SU-DHL-6 (cell line): ENCODE measurements at regions not wholly inside any gene's neighbourhood (a gene's known extent, or its start where the extent isn't known, plus 50 kb on each side); places are given as distances from the start of the nearest gene placed in this dataset.

ENCODE experiments used
- EZH2phosphoT487 ChIP-seq: fragments of 200-600 bp; sonication (generic), shearing (Covaris generic); conservative IDR thresholded peaks from 2 replicates; pipeline ENCODE4 v1.6.1; 2018; ENCODE audit warnings: mild to moderate bottlenecking, antibody characterized with exemption, low read length, moderate library complexity, mixed read lengths
- TF ChIP-seq, protein P1 (sequence below): fragments of 200-600 bp; sonication (generic); IDR thresholded peaks from one replicate; pipeline ENCODE4 v1.5.1; 2017; ENCODE audit warnings: antibody characterized with exemption, mild to moderate bottlenecking, low read length, moderate library complexity; ENCODE audit not compliant: insufficient read depth, poor library complexity, severe bottlenecking

DNA sequence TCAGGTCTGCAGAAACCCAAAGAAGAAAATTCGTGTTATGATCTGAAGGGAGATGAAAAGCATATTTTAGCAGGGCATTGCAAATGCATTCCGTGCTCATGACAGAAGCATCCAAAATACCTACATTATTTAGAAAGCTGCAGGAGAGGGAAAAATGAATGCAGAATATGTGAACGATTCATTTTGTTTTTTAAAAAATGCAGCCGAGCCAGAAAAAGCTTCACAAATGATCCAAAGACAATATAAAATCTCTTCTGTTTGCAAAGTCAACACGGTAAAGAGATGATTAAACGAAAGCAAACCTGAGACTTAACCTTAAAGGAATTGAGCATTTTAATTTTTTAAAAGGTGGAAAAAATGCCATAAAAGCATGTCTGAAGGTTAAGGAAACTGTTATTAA lies 136.1 kb upstream of the SULF2 start:
- TF ChIP-seq, protein P1, sequence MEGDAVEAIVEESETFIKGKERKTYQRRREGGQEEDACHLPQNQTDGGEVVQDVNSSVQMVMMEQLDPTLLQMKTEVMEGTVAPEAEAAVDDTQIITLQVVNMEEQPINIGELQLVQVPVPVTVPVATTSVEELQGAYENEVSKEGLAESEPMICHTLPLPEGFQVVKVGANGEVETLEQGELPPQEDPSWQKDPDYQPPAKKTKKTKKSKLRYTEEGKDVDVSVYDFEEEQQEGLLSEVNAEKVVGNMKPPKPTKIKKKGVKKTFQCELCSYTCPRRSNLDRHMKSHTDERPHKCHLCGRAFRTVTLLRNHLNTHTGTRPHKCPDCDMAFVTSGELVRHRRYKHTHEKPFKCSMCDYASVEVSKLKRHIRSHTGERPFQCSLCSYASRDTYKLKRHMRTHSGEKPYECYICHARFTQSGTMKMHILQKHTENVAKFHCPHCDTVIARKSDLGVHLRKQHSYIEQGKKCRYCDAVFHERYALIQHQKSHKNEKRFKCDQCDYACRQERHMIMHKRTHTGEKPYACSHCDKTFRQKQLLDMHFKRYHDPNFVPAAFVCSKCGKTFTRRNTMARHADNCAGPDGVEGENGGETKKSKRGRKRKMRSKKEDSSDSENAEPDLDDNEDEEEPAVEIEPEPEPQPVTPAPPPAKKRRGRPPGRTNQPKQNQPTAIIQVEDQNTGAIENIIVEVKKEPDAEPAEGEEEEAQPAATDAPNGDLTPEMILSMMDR: no peak
- no peak for TF ChIP-seq EZH2phosphoT487
